Mesenchymal stem cell (in vitro differentiated cells and primary cell): ENCODE measurements at regions not wholly inside any gene's neighbourhood (a gene's known extent, or its start where the extent isn't known, plus 50 kb on each side); places are given as distances from the start of the nearest gene placed in this dataset.

Source experiments
- DNase-seq: peaks from one replicate; pipeline ENCODE4 v3.0.0-alpha.2; 2013
- H2AFZ ChIP-seq: one replicate; pipeline ENCODE4 v1.6.1; 2013; ENCODE audit warnings: low read depth, mild to moderate bottlenecking, control low read depth, inconsistent platforms, low read length, moderate library complexity
- H2AK5ac ChIP-seq: 2 replicates; pipeline ENCODE4 v1.6.1; 2013; ENCODE audit warnings: low read length, moderate library complexity, mild to moderate bottlenecking, inconsistent platforms; ENCODE audit not compliant: severe bottlenecking
- H2BK120ac ChIP-seq: one replicate; pipeline ENCODE4 v1.6.1; 2013; ENCODE audit warnings: low read depth, mild to moderate bottlenecking, inconsistent platforms, low read length, moderate library complexity
- H2BK12ac ChIP-seq, 2 experiments: one replicate each; pipeline ENCODE4 v1.6.1; 2013; ENCODE audit warnings: inconsistent platforms in 2 of 2, low read length in 2 of 2, mild to moderate bottlenecking in 2 of 2, moderate library complexity in 2 of 2, control low read depth in 1 of 2
- H2BK15ac ChIP-seq: one replicate; pipeline ENCODE4 v1.6.1; 2013; ENCODE audit warnings: mild to moderate bottlenecking, low read depth, inconsistent platforms; ENCODE audit not compliant: poor library complexity, severe bottlenecking
- H2BK5ac ChIP-seq: 2 replicates; pipeline ENCODE4 v1.6.1; 2013; ENCODE audit warnings: low read depth, mild to moderate bottlenecking, low read length, control low read depth, inconsistent platforms; ENCODE audit not compliant: poor library complexity, severe bottlenecking
- H3K14ac ChIP-seq, 2 experiments: one replicate each; pipeline ENCODE4 v1.6.1; 2013; ENCODE audit warnings: inconsistent platforms in 2 of 2, low read length in 2 of 2, control low read depth in 1 of 2, mild to moderate bottlenecking in 1 of 2, moderate library complexity in 1 of 2
- H3K18ac ChIP-seq, 2 experiments: one replicate each; pipeline ENCODE4 v1.6.1; 2013; ENCODE audit warnings: inconsistent platforms in 2 of 2, low read length in 2 of 2, control low read depth in 1 of 2, low read depth in 1 of 2, mild to moderate bottlenecking in 1 of 2
- H3K23ac ChIP-seq, 2 experiments: one replicate each; pipeline ENCODE4 v1.6.1; 2013; ENCODE audit warnings: inconsistent platforms in 2 of 2, low read length in 2 of 2, mild to moderate bottlenecking in 2 of 2, moderate library complexity in 2 of 2, control low read depth in 1 of 2
- H3K27ac ChIP-seq: 2 replicates; pipeline ENCODE4 v1.5.1; 2013; ENCODE audit warnings: mild to moderate bottlenecking, moderate library complexity, low read length, control low read depth, inconsistent platforms; ENCODE audit not compliant: poor library complexity, severe bottlenecking
- H3K27me3 ChIP-seq, 2 experiments: 2 replicates each; pipeline versions ENCODE4 v1.6.1 to v1.7.0; 2013; ENCODE audit warnings: low read length in 2 of 2, mild to moderate bottlenecking in 2 of 2, moderate library complexity in 2 of 2, control low read depth in 1 of 2, inconsistent platforms in 1 of 2; ENCODE audit not compliant: control insufficient read depth in 1 of 2, insufficient read depth in 1 of 2
- H3K36me3 ChIP-seq, 2 experiments: 2 replicates each; pipeline versions ENCODE4 v1.6.1 to v1.7.0; 2013; ENCODE audit warnings: low read length in 2 of 2, control low read depth in 1 of 2, inconsistent platforms in 1 of 2, low read depth in 1 of 2, mild to moderate bottlenecking in 1 of 2; ENCODE audit not compliant: insufficient read depth in 2 of 2, control insufficient read depth in 1 of 2
- H3K4ac ChIP-seq, 2 experiments: one replicate each; pipeline ENCODE4 v1.6.1; 2013; ENCODE audit warnings: inconsistent platforms in 2 of 2, low read length in 2 of 2, mild to moderate bottlenecking in 2 of 2, moderate library complexity in 2 of 2, control low read depth in 1 of 2, low read depth in 1 of 2
- H3K4me1 ChIP-seq: 2 replicates; pipeline ENCODE4 v1.6.1; 2013; ENCODE audit warnings: low read depth, low read length, control low read depth; ENCODE audit not compliant: control insufficient read depth, insufficient read depth
- H3K4me2 ChIP-seq: 2 replicates; pipeline ENCODE4 v1.6.1; 2013; ENCODE audit warnings: low read length, mild to moderate bottlenecking, inconsistent platforms; ENCODE audit not compliant: poor library complexity, severe bottlenecking
- H3K4me3 ChIP-seq, 2 experiments: 2 replicates each; pipeline versions ENCODE4 v1.5.1 to v1.7.0; 2013; ENCODE audit warnings: low read length in 2 of 2, mild to moderate bottlenecking in 2 of 2, control low read depth in 1 of 2, low read depth in 1 of 2; ENCODE audit not compliant: insufficient read depth in 1 of 2
- H3K79me1 ChIP-seq: replicated peaks from 2 replicates; pipeline ENCODE4 v1.6.1; 2013; ENCODE audit warnings: mild to moderate bottlenecking, control low read depth, low read length, inconsistent platforms; ENCODE audit not compliant: poor library complexity, severe bottlenecking
- H3K9ac ChIP-seq: 2 replicates; pipeline ENCODE4 v1.7.0; 2013; ENCODE audit warnings: mild to moderate bottlenecking, low read length, moderate library complexity
- H3K9me3 ChIP-seq: 2 replicates; pipeline ENCODE4 v1.7.0; 2013; ENCODE audit warnings: mild to moderate bottlenecking, low read length; ENCODE audit not compliant: control insufficient read depth
- H4K8ac ChIP-seq: one replicate; pipeline ENCODE4 v1.6.1; 2013; ENCODE audit warnings: inconsistent platforms, mild to moderate bottlenecking, low read length, moderate library complexity
- H4K91ac ChIP-seq: one replicate; pipeline ENCODE4 v1.6.1; 2013; ENCODE audit warnings: mild to moderate bottlenecking, low read length, inconsistent platforms
- WGBS: methylation state at CpG from one replicate; pipeline ENCODE4 v1.1.7; 2013; ENCODE audit warnings: mixed read lengths; 5-methylcytosine and 5-hydroxymethylcytosine counted together

DNA sequence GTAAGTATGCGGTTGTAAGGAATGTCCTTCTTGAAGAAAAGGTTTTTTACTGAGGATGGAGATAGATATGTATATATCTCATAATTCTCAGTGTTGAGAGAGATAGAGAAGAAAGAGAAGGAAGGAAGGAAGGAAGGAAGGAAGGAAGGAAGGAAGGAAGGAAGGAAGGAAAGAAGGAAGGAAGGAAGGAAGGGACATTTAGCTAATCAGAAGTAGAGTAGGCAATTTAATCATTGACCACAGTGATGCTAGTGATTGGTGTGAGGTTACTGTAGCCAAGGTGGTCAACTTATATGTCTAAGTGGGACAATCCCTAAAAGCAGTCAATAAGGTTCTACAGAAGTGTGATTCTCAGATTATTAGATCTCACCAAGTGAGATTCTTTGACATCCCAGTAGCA lies 751.8 kb upstream of the CBLB start:
- no peaks in the 10 kb centered on the region for H3K36me3 ChIP-seq
- DNase-seq: no peak
- no peak overlapping the region for H2BK5ac ChIP-seq
- no peaks in the 10 kb centered on the region for H3K4me1 ChIP-seq
- peaks cover 36% of the 10 kb centered on the region for H3K9me3 ChIP-seq
- H3K23ac ChIP-seq: no peak overlapping the region
- H2BK15ac ChIP-seq: no peak overlapping the region
- H3K27ac ChIP-seq: no peak overlapping the region
- H3K9ac ChIP-seq: no peak overlapping the region
- no peaks in the 10 kb centered on the region for H3K27me3 ChIP-seq
- H4K8ac ChIP-seq: no peak overlapping the region
- H3K4ac ChIP-seq: no peak overlapping the region
- no peak overlapping the region for H2BK120ac ChIP-seq
- no peak overlapping the region for H2BK12ac ChIP-seq
- H3K4me2 ChIP-seq: no peak overlapping the region
- H2AFZ ChIP-seq: no peak overlapping the region
- H4K91ac ChIP-seq: no peak overlapping the region
- no peak overlapping the region for H3K18ac ChIP-seq
- H3K14ac ChIP-seq: no peak overlapping the region
- WGBS: over 99% methylated on average over 1 of the region's 1 CpG
- H2AK5ac ChIP-seq: no peak overlapping the region
- H3K79me1 ChIP-seq: no peaks in the 10 kb centered on the region
- H3K4me3 ChIP-seq: no peak overlapping the region

DNA sequence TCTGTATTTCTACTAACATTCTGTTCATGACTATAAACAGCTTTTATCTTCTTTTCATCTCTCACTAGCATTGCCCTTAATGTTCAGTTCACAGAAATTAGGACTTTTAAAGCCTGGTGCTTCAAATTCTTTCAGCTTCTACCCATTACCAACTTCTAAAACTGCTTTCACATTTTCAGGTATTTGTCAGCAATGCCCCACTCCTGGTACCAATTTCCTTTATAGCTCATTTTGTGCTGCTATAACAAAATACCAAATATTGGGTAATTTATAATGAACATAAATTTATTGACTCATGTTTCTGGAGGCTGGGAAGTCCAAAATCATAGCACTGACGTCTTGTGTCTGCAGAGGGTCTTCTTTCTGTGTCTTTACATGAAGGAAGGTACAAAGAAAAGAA lies 753.1 kb upstream of the CCDC54 start:
- H2AK5ac ChIP-seq: no peak overlapping the region
- H3K4me3 ChIP-seq: peak overlapping the region in 1 of 2 experiments; percentile 50
- no peak overlapping the region for H3K4me2 ChIP-seq
- WGBS: 81% methylated on average over 1 of the region's 1 CpG
- no peak overlapping the region for H3K23ac ChIP-seq
- DNase-seq: no peak
- H3K9me3 ChIP-seq: peaks cover 36% of the 10 kb centered on the region
- H2BK15ac ChIP-seq: no peak overlapping the region
- no peaks in the 10 kb centered on the region for H3K27me3 ChIP-seq
- no peak overlapping the region for H3K4ac ChIP-seq
- H3K14ac ChIP-seq: no peak overlapping the region
- no peaks in the 10 kb centered on the region for H3K79me1 ChIP-seq
- H2BK5ac ChIP-seq: no peak overlapping the region
- H3K9ac ChIP-seq: no peak overlapping the region
- no peaks in the 10 kb centered on the region for H3K36me3 ChIP-seq
- no peak overlapping the region for H3K27ac ChIP-seq
- no peak overlapping the region for H3K18ac ChIP-seq
- no peak overlapping the region for H4K91ac ChIP-seq
- H3K4me1 ChIP-seq: peaks cover 2% of the 10 kb centered on the region
- H2BK120ac ChIP-seq: no peak overlapping the region
- H4K8ac ChIP-seq: no peak overlapping the region
- no peak overlapping the region for H2BK12ac ChIP-seq
- H2AFZ ChIP-seq: no peak overlapping the region

DNA sequence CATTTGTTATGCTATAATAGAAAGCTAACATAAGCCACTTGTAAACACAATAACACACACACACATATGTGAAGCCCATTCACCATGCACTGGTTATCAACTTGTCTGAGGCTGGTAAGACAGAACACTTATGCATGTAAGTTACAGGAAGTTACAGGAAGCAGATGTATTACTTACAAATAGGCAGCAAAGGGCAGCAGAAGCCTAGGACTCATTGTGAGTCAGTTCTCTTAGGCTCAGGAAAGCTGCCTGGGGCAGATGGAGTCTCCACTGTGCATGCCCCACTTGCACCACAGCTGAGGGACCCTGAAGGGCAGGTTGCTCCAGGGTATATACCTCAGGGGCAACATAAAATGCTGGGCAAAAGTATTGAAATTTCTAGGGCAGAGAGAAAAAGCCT lies 748.8 kb upstream of the CCDC54 start:
- H2BK12ac ChIP-seq: no peak overlapping the region

DNA sequence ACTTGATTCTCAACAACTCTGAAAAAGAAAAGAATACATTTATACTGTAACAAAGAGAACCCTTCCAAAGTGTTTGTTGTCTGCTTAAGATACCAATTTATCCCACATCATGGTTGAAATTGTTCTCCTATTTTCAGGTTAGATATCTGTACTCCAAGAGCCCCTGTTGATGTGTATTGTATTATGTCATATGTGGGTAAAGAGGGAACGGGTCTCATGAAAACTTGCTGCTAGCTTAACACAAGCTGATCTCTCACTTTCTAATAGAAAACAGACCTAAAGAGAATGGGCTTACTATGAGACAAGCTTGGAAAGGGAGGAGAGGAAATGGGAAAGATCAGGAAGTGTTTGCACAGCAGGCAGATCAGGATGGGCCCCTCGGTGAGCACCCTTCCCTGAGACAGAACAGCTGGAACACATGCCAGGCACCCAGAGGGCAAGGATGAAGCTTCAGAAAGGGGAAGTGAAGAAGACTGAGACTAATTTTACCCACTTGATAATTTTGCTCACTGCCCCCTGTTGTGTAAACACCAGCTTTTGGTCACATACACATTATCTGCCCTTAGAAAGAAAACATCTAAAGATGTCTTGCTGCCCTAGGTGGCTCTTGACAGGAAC lies 747.9 kb upstream of the CCDC54 start:
- no peak overlapping the region for H2BK12ac ChIP-seq
- WGBS: 38% methylated on average over 2 of the region's 2 CpGs
- H3K36me3 ChIP-seq: no peaks in the 10 kb centered on the region
- H2AK5ac ChIP-seq: no peak overlapping the region
- H3K79me1 ChIP-seq: no peaks in the 10 kb centered on the region
- no peak for DNase-seq
- peak overlapping the region; percentile 44 for H2BK15ac ChIP-seq
- H3K4me3 ChIP-seq: no peak overlapping the region
- no peak overlapping the region for H2BK120ac ChIP-seq
- H2AFZ ChIP-seq: peak overlapping the region; percentile 63
- H3K18ac ChIP-seq: peak overlapping the region; percentile 3 to 78
- H3K9me3 ChIP-seq: peaks cover 11% of the 10 kb centered on the region
- no peak overlapping the region for H2BK5ac ChIP-seq
- no peak overlapping the region for H3K23ac ChIP-seq
- peak overlapping the region; percentile 45 for H4K8ac ChIP-seq
- peaks cover 2% of the 10 kb centered on the region for H3K4me1 ChIP-seq
- H3K14ac ChIP-seq: no peak overlapping the region
- H3K27ac ChIP-seq: no peak overlapping the region
- H3K9ac ChIP-seq: peak overlapping the region; percentile 3
- peak overlapping the region; percentile 34 for H4K91ac ChIP-seq
- H3K4me2 ChIP-seq: no peak overlapping the region
- no peak overlapping the region for H3K4ac ChIP-seq
- H3K27me3 ChIP-seq: no peaks in the 10 kb centered on the region

More for the DNA sequence above, 748.8 kb upstream of the CCDC54 start:
- Histone ChIP-seq H3K9ac (no peak overlapping the region), H3K4me2 (no peak overlapping the region), H2AFZ (no peak overlapping the region), H3K18ac (peak overlapping the region in 1 of 2 experiments; percentile 59), H3K9me3 (peaks cover 20% of the 10 kb centered on the region), H2BK15ac (peak overlapping the region; percentile 23), H2BK5ac (no peak overlapping the region), H2BK120ac (no peak overlapping the region), H3K36me3 (no peaks in the 10 kb centered on the region), H2AK5ac (no peak overlapping the region), H4K91ac (peak overlapping the region; percentile 66), H4K8ac (peak overlapping the region; percentile 69), H3K4me1 (peaks cover 2% of the 10 kb centered on the region), H3K27ac (no peak overlapping the region), H3K27me3 (no peaks in the 10 kb centered on the region), H3K23ac (no peak overlapping the region), H3K4me3 (no peak overlapping the region), H3K4ac (no peak overlapping the region), H3K79me1 (no peaks in the 10 kb centered on the region), H3K14ac (no peak overlapping the region)
- peak; percentile 47 for DNase-seq
